Neuronal stem cell (in vitro differentiated cells): ENCODE measurements at regions not wholly inside any gene's neighbourhood (a gene's known extent, or its start where the extent isn't known, plus 50 kb on each side); places are given as distances from the start of the nearest gene placed in this dataset.

Experiments
- DNase-seq: peaks from one replicate; pipeline ENCODE4 v3.0.0-alpha.2; 2013; ENCODE audit warnings: low spot score
- H2AFZ ChIP-seq: one replicate; pipeline ENCODE4 v1.6.1; 2013; ENCODE audit warnings: mild to moderate bottlenecking, low read length, inconsistent platforms
- H2AK5ac ChIP-seq: 2 replicates; pipeline ENCODE4 v1.6.1; 2013; ENCODE audit warnings: low read depth, mild to moderate bottlenecking, inconsistent platforms, low read length, moderate library complexity, mixed read lengths
- H2BK120ac ChIP-seq: 2 replicates; pipeline ENCODE4 v1.6.1; 2013; ENCODE audit warnings: low read depth, mild to moderate bottlenecking, inconsistent platforms, low read length, moderate library complexity, mixed read lengths
- H2BK12ac ChIP-seq: one replicate; pipeline ENCODE4 v1.6.1; 2013; ENCODE audit warnings: low read length, inconsistent platforms
- H2BK15ac ChIP-seq: 2 replicates; pipeline ENCODE4 v1.6.1; 2013; ENCODE audit warnings: mild to moderate bottlenecking, low read length, inconsistent platforms, mixed read lengths
- H2BK5ac ChIP-seq: one replicate; pipeline ENCODE4 v1.6.1; 2013; ENCODE audit warnings: inconsistent platforms, mild to moderate bottlenecking, low read length, moderate library complexity
- H3K14ac ChIP-seq: one replicate; pipeline ENCODE4 v1.6.1; 2013; ENCODE audit warnings: low read length, inconsistent platforms
- H3K18ac ChIP-seq: 2 replicates; pipeline ENCODE4 v1.6.1; 2013; ENCODE audit warnings: low read length, inconsistent platforms
- H3K23ac ChIP-seq: 2 replicates; pipeline ENCODE4 v1.6.1; 2013; ENCODE audit warnings: low read depth, mild to moderate bottlenecking, mixed read lengths, low read length, inconsistent platforms; ENCODE audit not compliant: poor library complexity
- H3K27ac ChIP-seq: replicated peaks from 3 replicates; pipeline ENCODE4 v1.5.1; 2013; ENCODE audit warnings: low read length, inconsistent platforms
- H3K27me3 ChIP-seq, 3 experiments: 2 replicates each; pipeline ENCODE4 v1.6.1; 2013; ENCODE audit warnings: low read length in 3 of 3, mild to moderate bottlenecking in 2 of 3, inconsistent platforms in 1 of 3, low read depth in 1 of 3, mixed read lengths in 1 of 3, moderate library complexity in 1 of 3; ENCODE audit not compliant: control insufficient read depth in 3 of 3, insufficient read depth in 3 of 3
- H3K36me3 ChIP-seq, 2 donors: replicated peaks in 1 of 2; 2 replicates each; pipeline ENCODE4 v1.6.1; 2013; ENCODE audit warnings: low read length in 2 of 2; ENCODE audit not compliant: control insufficient read depth in 2 of 2, insufficient read depth in 2 of 2
- H3K4ac ChIP-seq: 2 replicates; pipeline ENCODE4 v1.6.1; 2013; ENCODE audit warnings: inconsistent platforms, mild to moderate bottlenecking, low read length, moderate library complexity
- H3K4me1 ChIP-seq, 2 donors: 1 replicate in 1 of 2; 2 replicates in 1 of 2; pipeline ENCODE4 v1.6.1; 2013; ENCODE audit warnings: low read length in 2 of 2, low read depth in 1 of 2; ENCODE audit not compliant: control insufficient read depth in 2 of 2, insufficient read depth in 1 of 2
- H3K4me2 ChIP-seq: one replicate; pipeline ENCODE4 v1.6.1; 2013; ENCODE audit warnings: mild to moderate bottlenecking, low read length, inconsistent platforms; ENCODE audit not compliant: insufficient read depth, poor library complexity, severe bottlenecking
- H3K4me3 ChIP-seq, 2 donors: 2 replicates each; pipeline ENCODE4 v1.5.1; 2013; ENCODE audit warnings: low read length in 2 of 2, mild to moderate bottlenecking in 2 of 2, inconsistent platforms in 1 of 2, moderate library complexity in 1 of 2
- H3K79me1 ChIP-seq: one replicate; pipeline ENCODE4 v1.6.1; 2013; ENCODE audit warnings: low read depth, mild to moderate bottlenecking, inconsistent platforms, low read length, moderate library complexity
- H3K9ac ChIP-seq: one replicate; pipeline ENCODE4 v1.6.1; 2013; ENCODE audit warnings: mild to moderate bottlenecking, low read depth, low read length, inconsistent platforms; ENCODE audit not compliant: poor library complexity
- H3K9me3 ChIP-seq, 2 donors: replicated peaks in 1 of 2; 2 replicates each; pipeline versions ENCODE3 to v1.6.1; 2013; ENCODE audit warnings: low read length in 2 of 2, mild to moderate bottlenecking in 2 of 2, inconsistent platforms in 1 of 2, low read depth in 1 of 2, mixed read lengths in 1 of 2, moderate library complexity in 1 of 2; ENCODE audit not compliant: control insufficient read depth in 2 of 2, insufficient read depth in 1 of 2
- H4K8ac ChIP-seq: one replicate; pipeline ENCODE4 v1.6.1; 2013; ENCODE audit warnings: low read depth, mild to moderate bottlenecking, inconsistent platforms, low read length, moderate library complexity
- H4K91ac ChIP-seq: one replicate; pipeline ENCODE4 v1.6.1; 2013; ENCODE audit warnings: low read length, low read depth, mild to moderate bottlenecking, inconsistent platforms; ENCODE audit not compliant: poor library complexity
- whole genome bisulfite sequencing, 2 donors: extraction: QIAGEN DNeasy Blood & Tissue Kit; methylation state at CpG; one replicate each; pipeline ENCODE4 v1.1.7; 2013; ENCODE audit warnings: missing lambda C conversion rate in 2 of 2, mixed read lengths in 1 of 2; ENCODE audit not compliant: insufficient read length in 2 of 2, insufficient replicate concordance in 1 of 2; ENCODE audit errors: extremely low coverage in 2 of 2; 5-methylcytosine and 5-hydroxymethylcytosine counted together

DNA sequence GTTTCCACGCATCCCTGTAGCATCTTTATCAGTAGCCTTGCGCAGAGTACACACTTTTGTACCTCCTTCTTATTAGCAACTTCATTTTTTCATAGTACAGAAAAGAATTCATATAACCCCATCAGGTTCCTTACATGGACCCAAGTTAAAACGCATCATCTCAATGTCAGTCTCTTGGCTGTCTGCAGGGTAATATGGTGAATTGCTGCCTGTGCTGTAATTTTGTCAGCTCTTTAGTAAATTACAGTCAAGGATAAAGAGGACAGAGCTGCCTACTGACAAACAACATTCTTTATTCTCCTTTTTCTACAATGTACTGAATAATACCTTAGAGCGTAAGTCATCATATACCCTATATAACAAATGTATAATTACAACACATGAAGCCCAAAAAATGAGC lies 222.5 kb downstream of the MRPL39 start:
- H3K4me3 ChIP-seq, result no peak overlapping the region
- H3K27ac ChIP-seq, result no peak overlapping the region
- H4K91ac ChIP-seq, result no peak overlapping the region
- no peak overlapping the region for H3K14ac ChIP-seq
- H2BK12ac ChIP-seq, result no peak overlapping the region
- H2BK5ac ChIP-seq, result no peak overlapping the region
- H3K27me3 ChIP-seq, result no peaks in the 10 kb centered on the region
- no peak overlapping the region for H3K23ac ChIP-seq
- H3K36me3 ChIP-seq, result no peaks in the 10 kb centered on the region
- no peak overlapping the region for H2AFZ ChIP-seq
- H3K9ac ChIP-seq, result no peak overlapping the region
- no CpG with 5 or more reads among the region's 4 CpGs for WGBS, 2 donors
- no peak overlapping the region for H2AK5ac ChIP-seq
- H3K4me2 ChIP-seq, result no peak overlapping the region
- H3K18ac ChIP-seq, result no peak overlapping the region
- no peak overlapping the region for H2BK120ac ChIP-seq
- H3K4ac ChIP-seq, result no peak overlapping the region
- no peak overlapping the region for H4K8ac ChIP-seq
- no peak for DNase-seq
- no peaks in the 10 kb centered on the region for H3K4me1 ChIP-seq
- H3K79me1 ChIP-seq, result no peaks in the 10 kb centered on the region
- H3K9me3 ChIP-seq, result no peaks in the 10 kb centered on the region
- H2BK15ac ChIP-seq, result no peak overlapping the region

DNA sequence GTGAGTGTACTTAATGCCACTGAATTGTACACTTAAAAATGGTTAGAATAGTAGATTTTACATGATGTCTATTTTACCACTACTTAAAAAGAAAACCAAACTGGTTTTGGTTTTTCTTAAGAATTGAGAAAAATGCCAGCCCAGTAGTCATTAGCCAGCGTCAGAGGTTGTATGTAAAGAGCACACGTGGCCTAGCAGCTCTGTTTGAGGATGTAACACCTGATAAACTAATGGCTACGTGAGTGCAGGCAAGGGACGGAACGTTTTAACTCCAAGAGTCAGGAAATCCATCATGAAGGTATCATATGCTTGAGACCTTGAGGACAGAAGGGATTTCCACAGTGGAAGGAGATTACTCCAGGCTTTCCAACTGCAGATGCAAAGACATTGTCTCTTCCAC lies 223.7 kb downstream of the MRPL39 start:
- H3K14ac ChIP-seq, result no peak overlapping the region
- no peak overlapping the region for H2BK15ac ChIP-seq
- H2BK120ac ChIP-seq, result no peak overlapping the region

GRCh38 chr21:25381936-25382452 lies 225.3 kb downstream of the MRPL39 start:
- Histone ChIP-seq H2BK5ac (no peak overlapping the region), H3K4ac (no peak overlapping the region), H4K8ac (no peak overlapping the region), H3K14ac (no peak overlapping the region), H2BK120ac (no peak overlapping the region), H3K9me3 (no peaks in the 10 kb centered on the region), H3K4me2 (no peak overlapping the region), H2AFZ (no peak overlapping the region), H2BK12ac (no peak overlapping the region), H3K27me3 (no peaks in the 10 kb centered on the region), H3K4me3 (no peak overlapping the region), H3K4me1 (no peaks in the 10 kb centered on the region), H2AK5ac (no peak overlapping the region), H3K79me1 (no peaks in the 10 kb centered on the region), H4K91ac (no peak overlapping the region), H3K36me3 (no peaks in the 10 kb centered on the region), H2BK15ac (no peak overlapping the region), H3K9ac (no peak overlapping the region), H3K27ac (no peak overlapping the region), H3K23ac (no peak overlapping the region), H3K18ac (no peak overlapping the region)
- DNase-seq, result no peak
- WGBS, 2 donors, result no CpG with 5 or more reads among the region's 6 CpGs

More for the DNA sequence above, 223.7 kb downstream of the MRPL39 start:
- Histone ChIP-seq H2BK12ac (no peak overlapping the region), H3K23ac (no peak overlapping the region), H3K4ac (no peak overlapping the region), H4K8ac (no peak overlapping the region), H3K36me3 (no peaks in the 10 kb centered on the region), H3K79me1 (no peaks in the 10 kb centered on the region), H2AK5ac (no peak overlapping the region), H3K4me1 (no peaks in the 10 kb centered on the region), H3K27me3 (no peaks in the 10 kb centered on the region), H2AFZ (no peak overlapping the region), H4K91ac (no peak overlapping the region), H3K18ac (no peak overlapping the region), H3K27ac (no peak overlapping the region), H3K9ac (no peak overlapping the region), H2BK5ac (no peak overlapping the region), H3K9me3 (no peaks in the 10 kb centered on the region), H3K4me2 (no peak overlapping the region), H3K4me3 (no peak overlapping the region)
- WGBS, 2 donors, result no CpG with 5 or more reads among the region's 5 CpGs
- DNase-seq, result no peak

DNA sequence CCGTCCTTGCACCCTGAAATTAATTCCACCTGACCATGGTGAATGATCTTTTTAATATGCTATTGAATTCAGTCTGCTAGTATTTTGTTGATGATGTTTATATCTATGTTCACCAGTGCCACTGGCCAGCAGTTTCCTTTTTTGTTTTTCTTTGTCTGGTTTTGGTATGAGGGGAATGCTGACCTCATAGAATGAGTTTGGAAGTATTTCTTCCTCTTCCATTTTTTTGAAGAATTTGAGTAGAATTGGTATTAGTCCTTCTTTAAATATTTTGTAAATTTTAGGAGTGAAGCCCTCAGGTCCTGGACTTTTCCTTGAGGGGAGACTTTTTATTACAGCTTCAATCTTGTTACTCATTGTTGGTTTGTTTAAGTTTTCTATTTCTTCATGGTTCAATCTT lies 231.6 kb downstream of the MRPL39 start:
- H3K9me3 ChIP-seq, result no peaks in the 10 kb centered on the region
- no peak overlapping the region for H2BK15ac ChIP-seq
- no peak overlapping the region for H4K8ac ChIP-seq
- H2BK12ac ChIP-seq, result no peak overlapping the region
- no peak overlapping the region for H2AK5ac ChIP-seq
- H3K79me1 ChIP-seq, result no peaks in the 10 kb centered on the region
- no peak overlapping the region for H3K4me3 ChIP-seq
- no peaks in the 10 kb centered on the region for H3K27me3 ChIP-seq
- H3K4me2 ChIP-seq, result no peak overlapping the region
- H2AFZ ChIP-seq, result no peak overlapping the region
- no peak overlapping the region for H3K9ac ChIP-seq
- H3K18ac ChIP-seq, result no peak overlapping the region
- H3K36me3 ChIP-seq, result no peaks in the 10 kb centered on the region
- no peak overlapping the region for H3K27ac ChIP-seq
- no peak overlapping the region for H2BK5ac ChIP-seq
- no peak overlapping the region for H4K91ac ChIP-seq
- peaks cover 0 to 4% of the 10 kb centered on the region in 2 donors for H3K4me1 ChIP-seq
- no peak overlapping the region for H2BK120ac ChIP-seq
- DNase-seq, result no peak
- no peak overlapping the region for H3K23ac ChIP-seq
- H3K14ac ChIP-seq, result no peak overlapping the region
- no peak overlapping the region for H3K4ac ChIP-seq
- WGBS, 2 donors, result no CpG with 5 or more reads among the region's 1 CpG
